Activated T-helper 1 cell treated with anti-CD3 and anti-CD28 coated beads, Interleukin-12 subunit alpha, Interleukin-12 subunit beta, Interleukin-2, Interleukin-4 antibody, amounts not matched to agents 30 ng/mL and 10 ng/mL and 1 ng/mL, durations not matched to agents 14 hours and 24 hours and 36 hours (primary cell): ENCODE measurements at regions not wholly inside any gene's neighbourhood (a gene's known extent, or its start where the extent isn't known, plus 50 kb on each side); places are given as distances from the start of the nearest gene placed in this dataset.
"Not testable (repeated sequence)": the region's sequence is repeated elsewhere in the genome, so short reads cannot be mapped to it uniquely, and the experiment has no call there.

ENCODE experiments used
- DNase-seq: peaks from one replicate; pipeline ENCODE4 v3.0.0; 2021; ENCODE audit warnings: low spot score
- H3K27ac Mint-ChIP-seq: one replicate; pipeline ENCODE4 v1.8.0; 2021; ENCODE audit warnings: mild to moderate bottlenecking, mixed read lengths
- H3K27me3 Mint-ChIP-seq: one replicate; pipeline ENCODE4 v1.8.0; 2022; ENCODE audit warnings: mild to moderate bottlenecking, moderate library complexity, mixed read lengths; ENCODE audit not compliant: insufficient read depth
- H3K36me3 Mint-ChIP-seq: one replicate; pipeline ENCODE4 v1.8.0; 2021; ENCODE audit warnings: low read depth, mixed read lengths
- H3K4me1 Mint-ChIP-seq: one replicate; pipeline ENCODE4 v1.8.0; 2021; ENCODE audit warnings: low read depth, mixed read lengths
- H3K4me3 Mint-ChIP-seq: one replicate; pipeline ENCODE4 v1.8.0; 2021; ENCODE audit warnings: mild to moderate bottlenecking, moderate library complexity, mixed read lengths
- H3K9me3 Mint-ChIP-seq: one replicate; pipeline ENCODE4 v1.8.0; 2021; ENCODE audit warnings: mixed read lengths
- intact Hi-C: fragments of 100-400 bp; cut with micrococcal nuclease; formaldehyde crosslinking; loops from one replicate; pipeline ENCODE4 v1.15.1; 2024

DNA sequence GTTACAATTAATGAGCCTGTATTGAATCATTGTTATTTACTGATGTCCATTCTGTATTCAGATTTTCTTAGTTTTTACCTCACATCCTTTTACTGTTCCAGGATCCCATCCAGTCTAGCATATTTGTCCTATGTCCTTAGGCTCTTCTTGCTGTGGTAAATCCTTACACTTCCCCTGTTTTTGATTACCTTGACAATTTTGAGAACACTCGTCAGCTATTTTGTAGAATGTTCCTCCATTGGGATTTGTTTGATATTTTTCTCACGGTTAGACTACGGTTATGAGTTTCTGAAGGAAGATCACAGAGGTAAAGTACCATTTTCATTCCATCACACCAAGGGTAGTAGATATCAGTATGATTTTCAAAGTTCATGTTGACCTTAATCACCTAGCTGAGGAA lies 202.3 kb downstream of the AKAIN1 start:
- Mint-ChIP-seq H3K4me1 (no peaks in the 10 kb centered on the region), H3K27me3 (no peaks in the 10 kb centered on the region), H3K4me3 (no peak overlapping the region), H3K9me3 (peaks cover 7% of the 10 kb centered on the region), H3K36me3 (no peaks in the 10 kb centered on the region), H3K27ac (no peak overlapping the region)
- DNase-seq, result no peak
- intact Hi-C loops, result no loop called here

DNA sequence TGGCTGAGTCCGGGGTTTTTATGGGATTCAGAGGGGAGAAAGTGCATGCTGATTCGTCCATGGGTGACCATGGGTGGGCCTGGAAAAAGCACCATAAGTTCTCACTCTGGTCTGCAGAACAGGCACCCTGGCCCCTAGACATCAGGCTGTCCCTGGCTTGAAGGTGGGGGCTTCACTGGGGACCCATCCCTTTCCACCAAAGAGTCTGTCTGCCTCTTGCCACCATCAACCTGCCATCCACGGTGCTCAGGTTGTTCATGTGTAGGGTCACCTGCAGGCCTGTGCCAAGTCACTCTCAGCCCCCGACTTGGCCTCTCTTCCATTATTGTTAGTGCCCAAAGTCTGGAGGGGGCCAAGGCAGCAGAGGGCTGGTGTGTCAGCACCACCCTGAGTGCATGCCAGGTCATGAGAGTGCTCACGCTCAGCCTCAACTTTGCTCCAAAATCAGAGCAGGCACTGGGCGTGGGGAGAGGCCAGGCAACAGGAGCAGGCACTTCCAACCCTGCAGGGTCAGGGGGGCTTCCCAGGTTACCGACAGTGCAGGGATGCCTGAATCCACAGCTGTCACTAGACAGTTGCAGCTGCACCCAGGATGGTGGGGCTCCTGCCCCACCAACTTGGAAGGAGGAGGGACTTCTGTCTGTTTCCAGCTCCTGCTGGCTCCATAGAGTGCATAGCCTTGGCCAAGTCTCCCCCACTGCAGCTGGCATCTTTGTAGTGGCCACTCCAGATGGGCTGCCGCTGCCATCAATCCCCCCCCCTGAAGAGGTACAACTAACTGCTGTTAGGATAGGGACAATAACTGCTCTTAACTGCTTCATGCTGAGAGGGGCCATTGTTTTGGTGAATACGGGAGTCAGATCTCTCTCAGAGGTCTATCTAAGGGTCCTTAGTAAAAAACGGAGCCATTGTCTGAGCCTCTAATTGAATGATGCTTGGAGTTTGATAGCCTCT lies 209.3 kb downstream of the AKAIN1 start:
- Mint-ChIP-seq H3K36me3 (no peaks in the 10 kb centered on the region), H3K4me1 (no peaks in the 10 kb centered on the region), H3K27ac (no peak overlapping the region), H3K4me3 (no peak overlapping the region), H3K27me3 (no peaks in the 10 kb centered on the region), H3K9me3 (peaks cover 8% of the 10 kb centered on the region)
- no peak for DNase-seq
- intact Hi-C loops, result no loop called here

DNA sequence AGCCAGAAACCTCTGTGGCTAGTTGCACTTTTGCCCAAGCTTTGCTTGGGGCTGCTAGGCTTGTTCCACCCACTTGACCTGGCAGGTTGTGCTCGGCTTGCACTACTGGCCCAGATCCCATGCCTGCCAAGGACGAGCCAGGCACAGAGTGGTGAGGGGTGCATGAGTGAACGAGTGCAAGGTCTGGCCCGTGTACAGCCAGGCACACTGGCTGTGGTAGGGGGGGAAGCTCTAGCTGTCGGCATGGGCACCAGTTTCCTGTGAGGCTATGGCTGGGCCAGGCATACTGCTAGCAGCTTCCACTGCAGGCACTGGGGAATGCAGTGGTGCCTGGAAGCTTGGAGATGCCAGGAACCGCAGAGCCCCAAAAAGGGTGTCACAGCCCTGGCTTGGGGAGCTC lies 210.4 kb downstream of the AKAIN1 start:
- no peaks in the 10 kb centered on the region for H3K4me1 Mint-ChIP-seq

DNA sequence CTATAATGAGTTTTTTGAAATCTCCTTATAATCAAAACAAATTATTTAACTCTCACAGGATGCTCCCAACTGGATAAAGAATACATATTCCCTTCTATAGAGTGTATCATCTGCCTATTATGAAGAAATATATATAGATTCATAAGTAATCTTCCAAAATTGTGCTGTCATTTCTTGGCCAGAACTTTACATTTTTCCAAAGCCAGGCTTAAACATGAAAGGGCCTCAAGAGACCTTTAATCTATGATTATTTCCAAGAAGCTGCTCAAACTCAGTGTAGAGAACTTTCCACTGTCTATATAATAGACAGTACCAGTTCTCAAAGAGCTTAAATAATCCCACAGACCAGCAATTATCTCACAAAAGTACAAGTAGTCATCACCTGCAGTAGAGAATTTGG lies 211.0 kb downstream of the AKAIN1 start:
- Mint-ChIP-seq H3K9me3 (peaks cover 5% of the 10 kb centered on the region), H3K27me3 (no peaks in the 10 kb centered on the region), H3K27ac (no peak overlapping the region)

More for the DNA sequence above, 210.4 kb downstream of the AKAIN1 start:
- H3K9me3 Mint-ChIP-seq, result peaks cover 5% of the 10 kb centered on the region
- H3K4me3 Mint-ChIP-seq, result no peak overlapping the region
- H3K27me3 Mint-ChIP-seq, result no peaks in the 10 kb centered on the region
- H3K27ac Mint-ChIP-seq, result no peak overlapping the region
- intact Hi-C loops, result no loop called here
- no peak for DNase-seq
- H3K36me3 Mint-ChIP-seq, result no peaks in the 10 kb centered on the region

DNA sequence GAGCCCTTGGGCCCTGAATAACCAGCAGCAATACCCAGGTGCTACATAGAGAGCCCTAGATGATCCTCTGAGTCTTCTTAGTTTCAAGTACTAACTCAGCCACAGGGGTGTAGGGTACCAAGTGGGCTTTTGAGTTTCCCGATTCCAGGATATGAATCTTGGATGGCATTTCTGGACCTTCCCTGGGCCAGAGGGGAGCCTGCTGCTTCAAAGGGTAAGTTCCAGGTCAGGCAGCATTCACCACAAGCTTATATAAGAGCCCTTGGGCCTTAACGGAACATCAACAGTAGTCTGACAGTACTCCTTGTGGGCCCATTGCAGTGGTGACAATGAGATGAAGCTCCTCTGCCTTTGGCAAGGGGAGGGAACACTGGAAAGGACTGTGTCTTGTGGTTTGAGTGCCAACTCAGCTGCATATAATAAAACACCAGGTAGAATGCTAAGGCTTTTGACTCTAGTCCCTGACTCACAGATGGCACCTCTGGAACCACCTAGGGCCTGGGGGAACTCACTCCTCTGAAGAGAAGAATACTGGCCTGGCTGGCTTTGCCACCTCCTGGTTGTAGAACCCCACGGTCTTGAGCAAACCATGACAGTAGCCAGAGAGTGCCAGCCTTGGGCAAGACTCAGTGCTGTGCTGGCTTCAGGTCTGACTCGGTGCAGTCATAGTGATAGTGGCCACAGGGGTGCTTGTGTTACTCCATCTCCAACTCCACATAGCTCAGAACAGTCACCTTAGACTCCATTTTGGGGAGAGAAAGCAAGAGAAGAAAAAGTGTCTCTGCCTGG lies 235.7 kb downstream of the AKAIN1 start:
- no peaks in the 10 kb centered on the region for H3K36me3 Mint-ChIP-seq
- no peak overlapping the region for H3K4me3 Mint-ChIP-seq
- H3K4me1 Mint-ChIP-seq, result no peaks in the 10 kb centered on the region
- H3K9me3 Mint-ChIP-seq, result peaks cover 19% of the 10 kb centered on the region
- no peaks in the 10 kb centered on the region for H3K27me3 Mint-ChIP-seq
- no peak for DNase-seq
- intact Hi-C loops, result no loop called here
- no peak overlapping the region for H3K27ac Mint-ChIP-seq

More for the DNA sequence above, 211.0 kb downstream of the AKAIN1 start:
- Mint-ChIP-seq H3K4me3 (no peak overlapping the region), H3K4me1 (no peaks in the 10 kb centered on the region), H3K36me3 (no peaks in the 10 kb centered on the region)
- no peak for DNase-seq
- intact Hi-C loops, result no loop called here

DNA sequence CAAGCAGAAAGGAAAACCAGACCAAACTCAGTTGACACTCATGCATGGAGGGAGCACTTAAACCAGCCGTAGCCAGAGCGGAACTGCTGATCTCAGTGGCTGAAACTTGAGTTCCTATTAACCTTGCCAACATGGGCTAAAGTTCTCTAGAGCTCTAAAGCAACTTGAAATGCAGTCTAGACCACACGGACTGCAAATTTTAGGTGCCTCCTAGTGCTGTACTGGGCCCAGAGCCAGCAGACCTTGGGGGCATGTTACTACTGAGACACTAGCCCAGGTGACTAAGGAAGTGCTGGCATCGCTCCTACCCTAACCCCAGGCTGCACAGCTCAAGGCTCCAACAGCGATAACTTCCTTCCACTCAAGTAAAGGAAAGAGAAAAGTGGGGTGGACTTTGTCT lies 236.5 kb downstream of the AKAIN1 start:
- Mint-ChIP-seq H3K27ac (no peak overlapping the region), H3K36me3 (no peaks in the 10 kb centered on the region), H3K27me3 (no peaks in the 10 kb centered on the region), H3K4me1 (no peaks in the 10 kb centered on the region), H3K9me3 (peaks cover 19% of the 10 kb centered on the region), H3K4me3 (no peak overlapping the region)
- intact Hi-C loops, result no loop called here
- no peak for DNase-seq

DNA sequence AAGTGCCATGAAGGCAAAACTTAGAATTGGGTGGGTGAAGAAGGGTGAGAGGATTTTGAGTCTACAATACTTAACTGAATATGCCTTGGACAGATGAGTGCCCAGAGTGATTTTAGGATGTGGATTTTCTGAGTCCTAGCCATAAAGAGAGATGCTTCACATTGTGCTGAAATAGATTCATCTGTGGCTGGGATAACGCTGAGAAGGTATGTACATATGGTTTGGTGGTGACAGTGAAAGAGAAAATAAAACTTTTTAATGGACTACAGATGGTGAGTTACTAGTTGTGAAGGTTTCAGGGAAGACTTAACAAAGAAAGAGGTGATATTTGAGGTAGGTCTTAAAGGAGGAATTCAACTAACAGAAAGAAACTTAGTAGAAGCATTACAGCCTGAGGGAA lies 265.8 kb downstream of the AKAIN1 start:
- Mint-ChIP-seq H3K27ac (no peak overlapping the region), H3K9me3 (peaks cover 20% of the 10 kb centered on the region), H3K36me3 (no peaks in the 10 kb centered on the region), H3K27me3 (no peaks in the 10 kb centered on the region), H3K4me3 (no peak overlapping the region), H3K4me1 (no peaks in the 10 kb centered on the region)
- intact Hi-C loops, result no loop called here
- no peak for DNase-seq

DNA sequence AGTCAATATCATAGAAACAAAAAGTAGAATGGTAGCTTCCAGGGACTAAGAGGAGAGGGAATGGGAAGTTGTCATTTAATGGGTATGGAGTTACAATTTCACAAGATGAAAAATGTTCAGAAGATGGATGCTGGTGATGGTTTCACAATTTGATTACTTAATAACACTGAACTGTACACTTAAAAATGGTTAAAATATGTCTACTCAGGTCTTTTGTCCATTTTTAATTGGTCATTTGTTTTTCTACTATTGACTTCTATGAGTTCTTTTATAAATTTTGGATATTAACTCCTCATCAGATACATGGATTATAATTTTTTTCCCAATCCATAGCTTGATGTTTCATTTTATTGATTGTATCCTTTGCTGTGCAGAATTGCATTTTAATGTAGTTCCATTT lies 275.5 kb downstream of the AKAIN1 start:
- intact Hi-C loops, result no loop called here
- no peak overlapping the region for H3K27ac Mint-ChIP-seq
- no peaks in the 10 kb centered on the region for H3K27me3 Mint-ChIP-seq
- no peak overlapping the region for H3K4me3 Mint-ChIP-seq
- no peaks in the 10 kb centered on the region for H3K9me3 Mint-ChIP-seq
- no peak for DNase-seq
- no peaks in the 10 kb centered on the region for H3K36me3 Mint-ChIP-seq
- H3K4me1 Mint-ChIP-seq, result no peaks in the 10 kb centered on the region

DNA sequence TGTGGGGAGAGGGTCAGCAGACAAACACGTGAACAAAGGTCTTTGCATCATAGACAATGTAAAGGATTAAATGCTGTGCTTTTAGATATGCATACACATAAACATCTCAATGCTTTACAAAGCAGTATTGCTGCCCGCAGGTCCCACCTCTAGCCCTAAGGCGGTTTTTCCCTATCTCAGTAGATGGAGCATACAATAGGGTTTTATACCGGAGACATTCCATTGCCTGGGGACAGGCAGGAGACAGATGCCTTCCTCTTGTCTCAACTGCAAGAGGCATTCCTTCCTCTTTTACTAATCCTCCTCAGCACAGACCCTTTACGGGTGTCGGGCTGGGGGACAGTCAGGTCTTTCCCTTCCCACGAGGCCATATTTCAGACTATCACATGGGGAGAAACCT lies 279.5 kb downstream of the AKAIN1 start:
- intact Hi-C loops, H3K4me3 Mint-ChIP-seq, H3K9me3 Mint-ChIP-seq, H3K36me3 Mint-ChIP-seq, H3K27me3 Mint-ChIP-seq, DNase-seq, H3K27ac Mint-ChIP-seq, H3K4me1 Mint-ChIP-seq: not testable (repeated sequence)

DNA sequence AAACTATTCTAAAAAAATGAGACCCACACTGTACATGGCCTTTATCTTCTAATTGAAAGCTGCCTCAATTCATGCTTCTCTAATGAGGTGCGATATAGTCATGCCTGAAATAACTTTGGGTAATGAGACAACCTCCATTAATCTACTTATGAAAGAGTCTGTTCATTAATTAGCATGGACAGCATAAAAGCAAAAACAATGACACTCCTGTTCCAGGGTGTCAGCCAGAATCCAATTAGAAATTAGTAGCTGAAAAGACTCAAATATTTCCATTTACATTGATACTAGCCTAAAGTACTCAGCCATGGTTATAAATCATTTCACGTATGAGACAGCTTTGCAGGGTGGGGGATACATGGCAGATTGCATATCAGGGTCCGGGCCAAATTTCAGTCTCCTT lies 288.7 kb downstream of the AKAIN1 start:
- Mint-ChIP-seq H3K36me3 (no peaks in the 10 kb centered on the region), H3K9me3 (peaks cover 6% of the 10 kb centered on the region), H3K4me1 (no peaks in the 10 kb centered on the region), H3K27me3 (no peaks in the 10 kb centered on the region), H3K4me3 (no peak overlapping the region), H3K27ac (no peak overlapping the region)
- intact Hi-C loops, result no loop called here
- DNase-seq, result no peak

DNA sequence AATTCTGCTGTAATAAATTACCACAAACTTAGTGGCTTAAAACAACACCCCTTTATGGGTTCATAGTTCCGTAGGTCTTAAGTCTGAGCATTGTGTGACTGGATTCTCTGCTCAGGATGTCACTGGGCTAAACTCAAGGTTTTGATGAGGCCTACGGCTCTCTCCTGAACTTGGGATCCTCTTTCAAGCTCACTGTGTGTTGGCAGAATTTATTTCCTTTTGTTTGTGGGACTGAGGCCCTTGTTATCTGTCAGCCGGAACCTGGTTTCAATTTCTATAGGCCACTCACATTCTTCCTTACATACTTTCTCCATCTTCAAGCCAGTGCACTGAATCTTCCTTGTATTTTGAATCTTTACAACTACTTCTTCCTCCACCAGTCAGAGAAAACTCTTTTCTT lies 290.2 kb downstream of the AKAIN1 start:
- Mint-ChIP-seq H3K36me3 (no peaks in the 10 kb centered on the region), H3K27ac (no peak overlapping the region), H3K4me3 (no peak overlapping the region), H3K9me3 (peaks cover 6% of the 10 kb centered on the region), H3K27me3 (no peaks in the 10 kb centered on the region), H3K4me1 (no peaks in the 10 kb centered on the region)
- DNase-seq, result no peak
- intact Hi-C loops, result no loop called here

DNA sequence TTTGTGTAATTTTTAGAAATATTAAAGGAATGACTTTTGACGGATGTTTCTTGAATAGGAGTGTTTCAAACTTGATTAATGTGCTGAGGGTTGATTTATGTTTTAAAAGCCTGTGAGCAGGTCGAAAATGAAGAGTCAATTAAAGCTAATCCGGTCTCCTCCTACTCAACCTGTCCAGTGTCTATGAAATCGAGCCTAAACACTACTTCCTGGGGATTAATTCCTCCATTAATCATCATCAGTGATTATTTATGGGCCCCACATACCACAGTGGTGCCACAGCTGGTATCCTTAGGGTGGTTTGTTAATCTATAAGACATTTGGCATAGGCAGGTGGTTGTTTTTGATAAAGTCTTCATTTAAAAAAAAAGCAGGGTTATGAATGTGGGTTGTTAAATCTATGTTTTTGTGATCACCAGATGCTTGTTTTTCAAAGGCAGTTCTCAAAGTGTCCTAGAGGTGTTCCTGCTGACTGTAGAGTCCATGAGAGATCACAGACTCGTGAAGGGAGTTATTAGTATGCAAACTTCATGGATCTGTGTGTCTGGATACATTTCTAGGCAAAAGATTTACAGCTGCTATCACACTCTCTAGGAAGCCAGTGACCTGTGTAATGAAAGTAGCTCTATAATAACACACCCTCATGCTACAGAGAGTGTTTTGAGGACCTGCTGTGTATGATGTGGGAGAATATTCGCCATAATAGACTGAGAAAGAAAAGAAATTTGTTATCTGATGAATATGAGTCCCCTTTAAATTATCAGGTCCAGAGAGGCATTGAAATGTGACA lies 308.6 kb downstream of the AKAIN1 start:
- H3K4me1 Mint-ChIP-seq, result no peaks in the 10 kb centered on the region
- H3K27ac Mint-ChIP-seq, result no peak overlapping the region
- no peak overlapping the region for H3K4me3 Mint-ChIP-seq
- intact Hi-C loops, result no loop called here
- H3K36me3 Mint-ChIP-seq, result no peaks in the 10 kb centered on the region
- H3K9me3 Mint-ChIP-seq, result peaks cover 23% of the 10 kb centered on the region
- H3K27me3 Mint-ChIP-seq, result no peaks in the 10 kb centered on the region
- no peak for DNase-seq

DNA sequence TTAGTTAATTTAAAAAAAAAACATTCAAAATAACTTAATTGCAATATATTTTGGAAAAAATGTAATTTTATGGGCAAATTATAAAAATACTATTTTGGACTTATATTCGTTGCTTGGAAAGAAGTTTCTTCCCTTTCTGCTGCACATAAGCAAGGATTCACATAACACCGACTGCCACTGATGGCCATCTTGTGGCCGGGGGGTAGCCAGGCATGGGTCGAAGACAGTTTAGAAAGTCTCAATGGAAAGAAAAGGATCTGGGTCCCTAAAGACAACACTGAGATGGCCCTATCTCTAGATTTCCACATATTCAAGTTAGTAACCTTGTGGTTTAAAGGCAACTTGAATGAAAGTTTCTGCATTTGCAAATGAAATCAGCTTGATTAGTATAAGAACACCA lies 318.6 kb downstream of the AKAIN1 start:
- H3K9me3 Mint-ChIP-seq, result peaks cover 44% of the 10 kb centered on the region
- DNase-seq, result no peak
- intact Hi-C loops, result no loop called here
- H3K36me3 Mint-ChIP-seq, result no peaks in the 10 kb centered on the region
- H3K27ac Mint-ChIP-seq, result no peak overlapping the region
- no peaks in the 10 kb centered on the region for H3K27me3 Mint-ChIP-seq
- no peak overlapping the region for H3K4me3 Mint-ChIP-seq
- H3K4me1 Mint-ChIP-seq, result no peaks in the 10 kb centered on the region
